GM19023 (cell line): ENCODE measurements at regions not wholly inside any gene's neighbourhood (a gene's known extent, or its start where the extent isn't known, plus 50 kb on each side); places are given as distances from the start of the nearest gene placed in this dataset.

ENCODE experiments used
- ATAC-seq: cut with Tn5 transposase; IDR thresholded peaks from one replicate; pipeline ENCODE4 v1.9.1; 2021; ENCODE audit warnings: mild to moderate bottlenecking, moderate library complexity; ENCODE audit not compliant: unreplicated experiment

- ATAC-seq, result no peak
Observed at GRCh38 chr17:71905376-71906031, 215.3 kb upstream of the SOX9 start.

- ATAC-seq, result no peak
Observed at GRCh38 chr17:71909155-71909554, 211.7 kb upstream of the SOX9 start.

- ATAC-seq, result no peak
Observed at GRCh38 chr17:71910002-71910401, 210.8 kb upstream of the SOX9 start.

GRCh38 chr17:71914042-71914441, 206.8 kb upstream of the SOX9 start:
- no peak for ATAC-seq

- no peak for ATAC-seq
Observed at GRCh38 chr17:71914812-71915211, 206.0 kb upstream of the SOX9 start.

- no peak for ATAC-seq
Observed at GRCh38 chr17:71917715-71918114, 203.1 kb upstream of the SOX9 start.

GRCh38 chr17:71919186-71919585, 201.6 kb upstream of the SOX9 start:
- no peak for ATAC-seq

GRCh38 chr17:71919896-71920295, 200.9 kb upstream of the SOX9 start:
- no peak for ATAC-seq

GRCh38 chr17:71921796-71922195, 199.0 kb upstream of the SOX9 start:
- no peak for ATAC-seq

- ATAC-seq, result no peak
Observed at GRCh38 chr17:71922439-71922838, 198.4 kb upstream of the SOX9 start.

- ATAC-seq, result no peak
Observed at GRCh38 chr17:71926746-71927398, 193.9 kb upstream of the SOX9 start.

- ATAC-seq, result no peak
Observed at GRCh38 chr17:71933306-71933705, 187.5 kb upstream of the SOX9 start.

- ATAC-seq, result no peak
Observed at GRCh38 chr17:71934520-71934919, 186.3 kb upstream of the SOX9 start.

- no peak for ATAC-seq
Observed at GRCh38 chr17:71935341-71935740, 185.5 kb upstream of the SOX9 start.

- ATAC-seq, result no peak
Observed at GRCh38 chr17:71936977-71937376, 183.8 kb upstream of the SOX9 start.

- ATAC-seq, result no peak
Observed at GRCh38 chr17:71937914-71938313, 182.9 kb upstream of the SOX9 start.

- ATAC-seq, result no peak
Observed at GRCh38 chr17:71938340-71939010, 182.3 kb upstream of the SOX9 start.

GRCh38 chr17:71941920-71942319, 178.9 kb upstream of the SOX9 start:
- no peak for ATAC-seq

GRCh38 chr17:71942626-71943025, 178.2 kb upstream of the SOX9 start:
- ATAC-seq, result no peak

GRCh38 chr17:71948703-71949422, 172.0 kb upstream of the SOX9 start:
- ATAC-seq, result no peak

GRCh38 chr17:71959154-71959553, 161.7 kb upstream of the SOX9 start:
- ATAC-seq, result no peak

GRCh38 chr17:71963351-71963750, 157.5 kb upstream of the SOX9 start:
- ATAC-seq, result no peak
